H9 (cell line): ENCODE measurements at regions not wholly inside any gene's neighbourhood (a gene's known extent, or its start where the extent isn't known, plus 50 kb on each side); places are given as distances from the start of the nearest gene placed in this dataset.

Experiments
- DNase-seq: peaks from one replicate; pipeline ENCODE4 v3.0.0-alpha.2; 2017
- H2AFZ ChIP-seq: one replicate; pipeline ENCODE4 v1.6.1; 2013; ENCODE audit warnings: mild to moderate bottlenecking, low read length, control low read depth, moderate library complexity
- H2AK5ac ChIP-seq: 2 replicates; pipeline ENCODE4 v1.6.1; 2013; ENCODE audit warnings: low read length, control low read depth, mixed read lengths; ENCODE audit not compliant: insufficient read length
- H2BK120ac ChIP-seq: one replicate; pipeline ENCODE4 v1.6.1; 2013; ENCODE audit warnings: low read depth, mild to moderate bottlenecking, low read length, control low read depth, inconsistent platforms; ENCODE audit not compliant: poor library complexity, severe bottlenecking
- H2BK12ac ChIP-seq: 2 replicates; pipeline ENCODE4 v1.6.1; 2013; ENCODE audit warnings: low read length, control low read depth, mixed read lengths, low read depth; ENCODE audit not compliant: insufficient read length
- H2BK15ac ChIP-seq: 2 replicates; pipeline ENCODE4 v1.6.1; 2013; ENCODE audit warnings: low read depth, low read length, control low read depth
- H2BK20ac ChIP-seq: one replicate; pipeline ENCODE4 v1.6.1; 2013; ENCODE audit warnings: low read depth, mild to moderate bottlenecking, low read length, control low read depth, inconsistent platforms; ENCODE audit not compliant: poor library complexity, severe bottlenecking
- H2BK5ac ChIP-seq: 2 replicates; pipeline ENCODE4 v1.6.1; 2013; ENCODE audit warnings: low read length, control low read depth, mixed read lengths; ENCODE audit not compliant: insufficient read length
- H3K14ac ChIP-seq: 2 replicates; pipeline ENCODE4 v1.6.1; 2013; ENCODE audit warnings: low read length, control low read depth; ENCODE audit not compliant: insufficient read depth
- H3K18ac ChIP-seq: 2 replicates; pipeline ENCODE4 v1.6.1; 2013; ENCODE audit warnings: low read depth, mild to moderate bottlenecking, mixed read lengths, low read length, control low read depth; ENCODE audit not compliant: insufficient read length
- H3K23ac ChIP-seq: 2 replicates; pipeline ENCODE4 v1.6.1; 2013; ENCODE audit warnings: low read length, control low read depth, mixed read lengths, low read depth; ENCODE audit not compliant: insufficient read length
- H3K23me2 ChIP-seq: 2 replicates; pipeline ENCODE4 v1.6.1; 2013; ENCODE audit warnings: low read depth, mild to moderate bottlenecking, mixed read lengths, low read length, control low read depth; ENCODE audit not compliant: insufficient read length, poor library complexity, severe bottlenecking
- H3K27ac ChIP-seq: 2 replicates; pipeline ENCODE4 v1.5.1; 2013; ENCODE audit warnings: low read length, control low read depth, mixed read lengths, low read depth; ENCODE audit not compliant: insufficient read length
- H3K27me3 ChIP-seq: 2 replicates; pipeline ENCODE4 v1.6.1; 2013; ENCODE audit warnings: low read length, control low read depth, inconsistent platforms; ENCODE audit not compliant: insufficient read depth
- H3K4ac ChIP-seq: 2 replicates; pipeline ENCODE4 v1.6.1; 2013; ENCODE audit warnings: low read depth, mild to moderate bottlenecking, control low read depth, inconsistent platforms, low read length, moderate library complexity
- H3K4me1 ChIP-seq: 2 replicates; pipeline ENCODE4 v1.6.1; 2013; ENCODE audit warnings: low read length, control low read depth, inconsistent platforms; ENCODE audit not compliant: insufficient read depth
- H3K4me2 ChIP-seq: 2 replicates; pipeline ENCODE4 v1.6.1; 2013; ENCODE audit warnings: low read length, control low read depth, mixed read lengths; ENCODE audit not compliant: insufficient read length, insufficient read depth
- H3K56ac ChIP-seq: 2 replicates; pipeline ENCODE4 v1.6.1; 2013; ENCODE audit warnings: low read depth, mild to moderate bottlenecking, mixed read lengths, low read length, control low read depth; ENCODE audit not compliant: insufficient read length
- H3K79me1 ChIP-seq: 2 replicates; pipeline ENCODE4 v1.6.1; 2013; ENCODE audit warnings: low read depth, mild to moderate bottlenecking, moderate library complexity, low read length, control low read depth, inconsistent platforms; ENCODE audit not compliant: insufficient read depth, poor library complexity, severe bottlenecking
- H3K79me2 ChIP-seq: 2 replicates; pipeline ENCODE4 v1.6.1; 2013; ENCODE audit warnings: low read length, control low read depth, inconsistent platforms; ENCODE audit not compliant: insufficient read depth
- H3K9ac ChIP-seq: 2 replicates; pipeline ENCODE4 v1.6.1; 2013; ENCODE audit warnings: low read length, control low read depth, mixed read lengths; ENCODE audit not compliant: insufficient read length; ENCODE audit errors: extremely low read depth
- H3K9me3 ChIP-seq: one replicate; pipeline ENCODE4 v1.6.1; 2013; ENCODE audit warnings: low read depth, low read length, inconsistent platforms; ENCODE audit not compliant: control insufficient read depth
- H3T11ph ChIP-seq: one replicate; pipeline ENCODE4 v1.6.1; 2013; ENCODE audit warnings: mild to moderate bottlenecking, low read length, control low read depth, inconsistent platforms
- H4K20me1 ChIP-seq: one replicate; pipeline ENCODE4 v1.6.1; 2013; ENCODE audit not compliant: control insufficient read depth, insufficient read length, insufficient read depth
- H4K5ac ChIP-seq: 2 replicates; pipeline ENCODE4 v1.6.1; 2013; ENCODE audit warnings: low read depth, mild to moderate bottlenecking, mixed read lengths, low read length, control low read depth; ENCODE audit not compliant: insufficient read length
- H4K8ac ChIP-seq: replicated peaks from 2 replicates; pipeline ENCODE4 v1.6.1; 2013; ENCODE audit warnings: low read length, control low read depth, mixed read lengths, low read depth; ENCODE audit not compliant: insufficient read length
- H4K91ac ChIP-seq: 2 replicates; pipeline ENCODE4 v1.6.1; 2013; ENCODE audit warnings: low read depth, mild to moderate bottlenecking, moderate library complexity, mixed read lengths, low read length, control low read depth; ENCODE audit not compliant: insufficient read length
- H3K27ac Mint-ChIP-seq, 3 experiments: 2 replicates in 2 of 3; 3 replicates in 1 of 3; pipeline ENCODE4 v1.8.0; 2020 to 2021; ENCODE audit warnings: mixed read lengths in 3 of 3, mild to moderate bottlenecking in 1 of 3, moderate library complexity in 1 of 3
- H3K27me3 Mint-ChIP-seq: 2 replicates; pipeline ENCODE4 v1.8.0; 2021; ENCODE audit warnings: low read depth, mild to moderate bottlenecking, moderate library complexity, mixed read lengths
- H3K36me3 Mint-ChIP-seq, 3 experiments: 2 replicates in 2 of 3; 3 replicates in 1 of 3; pipeline ENCODE4 v1.8.0; 2020 to 2021; ENCODE audit warnings: low read depth in 3 of 3, mixed read lengths in 3 of 3; ENCODE audit not compliant: insufficient read depth in 1 of 3
- H3K4me1 Mint-ChIP-seq, 2 experiments: 2 replicates each; pipeline ENCODE4 v1.8.0; 2020; ENCODE audit warnings: mixed read lengths in 2 of 2
- H3K4me3 Mint-ChIP-seq, 2 experiments: 2 replicates in 1 of 2; 3 replicates in 1 of 2; pipeline ENCODE4 v1.8.0; 2020 to 2021; ENCODE audit warnings: mild to moderate bottlenecking in 2 of 2, mixed read lengths in 2 of 2, moderate library complexity in 1 of 2
- H3K9me3 Mint-ChIP-seq, 2 experiments: 2 replicates in 1 of 2; 3 replicates in 1 of 2; pipeline ENCODE4 v1.8.0; 2020; ENCODE audit warnings: mild to moderate bottlenecking in 2 of 2, mixed read lengths in 2 of 2, moderate library complexity in 1 of 2
- CTCF ChIP-seq: fragments of 200-600 bp; sonication (generic); conservative IDR thresholded peaks from 3 replicates; pipeline ENCODE4 v1.8.0; 2021; ENCODE audit warnings: antibody characterized with exemption, mild to moderate bottlenecking
- WGBS: extraction: QIAGEN DNeasy Blood & Tissue Kit; methylation state at CpG from one replicate; pipeline ENCODE4 v1.1.7; 2013; ENCODE audit warnings: missing lambda C conversion rate, low lambda C conversion rate, mixed read lengths; ENCODE audit not compliant: insufficient read length; ENCODE audit errors: extremely low coverage; 5-methylcytosine and 5-hydroxymethylcytosine counted together

GRCh38 chr18:2420367-2420766 lies 150.9 kb downstream of the METTL4 start:
- Histone ChIP-seq H3K14ac (no peak overlapping the region), H3K27ac (no peak overlapping the region), H3T11ph (no peak overlapping the region), H3K4ac (no peak overlapping the region), H3K79me2 (no peaks in the 10 kb centered on the region), H3K4me1 (no peaks in the 10 kb centered on the region), H2BK12ac (no peak overlapping the region), H3K9me3 (no peaks in the 10 kb centered on the region), H2BK5ac (no peak overlapping the region), H3K4me2 (no peak overlapping the region), H4K91ac (no peak overlapping the region), H4K8ac (no peak overlapping the region), H3K23me2 (no peaks in the 10 kb centered on the region), H3K18ac (no peak overlapping the region), H2AK5ac (no peak overlapping the region), H2BK15ac (no peak overlapping the region), H3K23ac (no peak overlapping the region), H2AFZ (no peak overlapping the region), H4K20me1 (no peaks in the 10 kb centered on the region), H3K9ac (no peak overlapping the region), H3K79me1 (no peaks in the 10 kb centered on the region), H3K56ac (no peak overlapping the region), H2BK120ac (no peak overlapping the region), H2BK20ac (no peak overlapping the region), H3K27me3 (no peaks in the 10 kb centered on the region), H4K5ac (no peak overlapping the region)
- Mint-ChIP-seq H3K4me1 (peaks cover 8 to 12% of the 10 kb centered on the region in 2 experiments), H3K27ac (peak overlapping the region in 1 of 3 experiments; percentile 66; a peak in 2 of 7 replicates), H3K9me3 (no peaks in the 10 kb centered on the region), H3K36me3 (no peaks in the 10 kb centered on the region), H3K27me3 (no peaks in the 10 kb centered on the region), H3K4me3 (no peak overlapping the region)
- no peak for TF ChIP-seq CTCF
- WGBS, result no CpG with 5 or more reads among the region's 4 CpGs
- no peak for DNase-seq
